HEK293 (cell line): ENCODE measurements at regions not wholly inside any gene's neighbourhood (a gene's known extent, or its start where the extent isn't known, plus 50 kb on each side); places are given as distances from the start of the nearest gene placed in this dataset.
"Not testable (repeated sequence)": the region's sequence is repeated elsewhere in the genome, so short reads cannot be mapped to it uniquely, and the experiment has no call there.

Experiments
- CTCF ChIA-PET: fragments of 350-600 bp; formaldehyde crosslinking; extraction: SDS; loops from one replicate; lab custom pipeline; 2021; ENCODE audit warnings: antibody characterized with exemption; lab: Yijun Ruan, JAX
- POLR2A ChIA-PET: fragments of 300-600 bp; formaldehyde crosslinking; extraction: SDS; loops from one replicate; lab custom pipeline; 2020; ENCODE audit warnings: antibody characterized with exemption, inconsistent platforms; lab: Yijun Ruan, JAX
- H3K27ac ChIP-seq: fragments of 200-500 bp; sonication (Bioruptor generic); 2 replicates; pipeline ENCODE4 v1.5.1; 2014; ENCODE audit warnings: low read depth, low read length, control low read depth, inconsistent platforms; ENCODE audit errors: extremely low read depth
- H3K36me3 ChIP-seq, 2 experiments: fragments of 200-500 bp in 1 of 2; sonication (Bioruptor generic) in 1 of 2; 1 replicate in 1 of 2; 2 replicates in 1 of 2; pipeline ENCODE4 v1.5.1; 2014 to 2017; ENCODE audit warnings: inconsistent platforms in 2 of 2, low read length in 2 of 2; ENCODE audit not compliant: control insufficient read depth in 2 of 2, insufficient read depth in 1 of 2
- H3K4me1 ChIP-seq: fragments of 200-500 bp; sonication (Bioruptor generic); 2 replicates; pipeline ENCODE4 v1.5.1; 2014; ENCODE audit warnings: mild to moderate bottlenecking, low read length, inconsistent platforms; ENCODE audit not compliant: control insufficient read depth, insufficient read depth
- H3K4me3 ChIP-seq: 2 replicates; pipeline ENCODE4 v1.5.1; 2011; ENCODE audit warnings: low read depth, mild to moderate bottlenecking, control low read depth, low read length, moderate library complexity
- H3K9me3 ChIP-seq: fragments of 200-500 bp; sonication (Bioruptor generic); 2 replicates; pipeline ENCODE4 v1.5.1; 2014; ENCODE audit warnings: low read depth, low read length, inconsistent platforms; ENCODE audit not compliant: control insufficient read depth, insufficient read depth
- GLIS2 ChIP-seq: fragments of 450-650 bp; formaldehyde crosslinking; IDR thresholded peaks from 2 replicates; pipeline ENCODE4 v1.5.1; 2016; ENCODE audit warnings: missing biosample characterization, missing genetic modification characterization
- MYNN ChIP-seq: fragments of 450-650 bp; formaldehyde crosslinking; IDR thresholded peaks from 2 replicates; pipeline ENCODE4 v1.5.1; 2016; ENCODE audit warnings: missing biosample characterization, missing genetic modification characterization, borderline replicate concordance
- MZF1 ChIP-seq: fragments of 450-650 bp; formaldehyde crosslinking; IDR thresholded peaks from 2 replicates; pipeline ENCODE4 v1.5.1; 2017; ENCODE audit warnings: missing biosample characterization, missing genetic modification characterization, borderline replicate concordance
- SCRT1 ChIP-seq: fragments of 450-650 bp; formaldehyde crosslinking; IDR thresholded peaks from 2 replicates; pipeline ENCODE4 v1.5.1; 2016; ENCODE audit warnings: missing biosample characterization, missing genetic modification characterization, borderline replicate concordance
- ZNF138 ChIP-seq: fragments of 450-650 bp; formaldehyde crosslinking; IDR thresholded peaks from 2 replicates; pipeline ENCODE4 v1.5.1; 2016; ENCODE audit warnings: missing biosample characterization, missing genetic modification characterization, borderline replicate concordance
- ZNF140 ChIP-seq: fragments of 450-650 bp; formaldehyde crosslinking; IDR thresholded peaks from 2 replicates; pipeline ENCODE4 v1.5.1; 2016; ENCODE audit warnings: missing biosample characterization, missing genetic modification characterization
- ZNF211 ChIP-seq: fragments of 450-650 bp; formaldehyde crosslinking; IDR thresholded peaks from 2 replicates; pipeline ENCODE4 v1.5.1; 2016; ENCODE audit warnings: low read depth, missing biosample characterization, missing genetic modification characterization
- ZNF341 ChIP-seq: fragments of 450-650 bp; formaldehyde crosslinking; IDR thresholded peaks from 2 replicates; pipeline ENCODE4; 2016; ENCODE audit warnings: low read depth, missing biosample characterization, missing genetic modification characterization
- ZNF37A ChIP-seq: fragments of 450-650 bp; IDR thresholded peaks from 2 replicates; pipeline ENCODE4 v1.5.1; 2018; ENCODE audit warnings: missing biosample characterization, missing genetic modification characterization
- ZNF398 ChIP-seq: fragments of 450-650 bp; formaldehyde crosslinking; IDR thresholded peaks from 2 replicates; pipeline ENCODE4 v1.5.1; 2017; ENCODE audit warnings: missing biosample characterization, missing genetic modification characterization
- ZNF416 ChIP-seq: fragments of 450-650 bp; formaldehyde crosslinking; IDR thresholded peaks from 2 replicates; pipeline ENCODE4 v1.5.1; 2016; ENCODE audit warnings: missing biosample characterization, missing genetic modification characterization
- ZNF501 ChIP-seq: fragments of 450-650 bp; formaldehyde crosslinking; IDR thresholded peaks from 2 replicates; pipeline ENCODE4 v1.5.1; 2016; ENCODE audit warnings: missing biosample characterization, missing genetic modification characterization
- ZNF645 ChIP-seq: fragments of 450-650 bp; formaldehyde crosslinking; IDR thresholded peaks from 2 replicates; pipeline ENCODE4; 2016; ENCODE audit warnings: missing biosample characterization, missing genetic modification characterization
- ZNF701 ChIP-seq: fragments of 450-650 bp; formaldehyde crosslinking; IDR thresholded peaks from 2 replicates; pipeline ENCODE4 v1.5.1; 2016; ENCODE audit warnings: missing biosample characterization, missing genetic modification characterization
- ZNF707 ChIP-seq: fragments of 450-650 bp; formaldehyde crosslinking; IDR thresholded peaks from 2 replicates; pipeline ENCODE4 v1.5.1; 2016; ENCODE audit warnings: missing biosample characterization, missing genetic modification characterization
- ZNF76 ChIP-seq: fragments of 450-650 bp; formaldehyde crosslinking; IDR thresholded peaks from 2 replicates; pipeline ENCODE4; 2016; ENCODE audit warnings: low read depth, missing biosample characterization, missing genetic modification characterization, borderline replicate concordance
- TF ChIP-seq, protein P1 (sequence below): fragments of 450-650 bp; formaldehyde crosslinking; IDR thresholded peaks from 2 replicates; pipeline ENCODE4 v1.5.1; 2016; ENCODE audit warnings: missing biosample characterization, missing genetic modification characterization, borderline replicate concordance
- TF ChIP-seq, protein P2 (sequence below): fragments of 450-650 bp; formaldehyde crosslinking; IDR thresholded peaks from 2 replicates; pipeline ENCODE4 v1.5.1; 2016; ENCODE audit warnings: missing biosample characterization, missing genetic modification characterization
- TF ChIP-seq, protein P3 (sequence below): fragments of 450-650 bp; IDR thresholded peaks from 2 replicates; pipeline ENCODE4 v1.5.1; 2018; ENCODE audit warnings: missing biosample characterization, mild to moderate bottlenecking, missing genetic modification characterization

- TF ChIP-seq, protein P1, sequence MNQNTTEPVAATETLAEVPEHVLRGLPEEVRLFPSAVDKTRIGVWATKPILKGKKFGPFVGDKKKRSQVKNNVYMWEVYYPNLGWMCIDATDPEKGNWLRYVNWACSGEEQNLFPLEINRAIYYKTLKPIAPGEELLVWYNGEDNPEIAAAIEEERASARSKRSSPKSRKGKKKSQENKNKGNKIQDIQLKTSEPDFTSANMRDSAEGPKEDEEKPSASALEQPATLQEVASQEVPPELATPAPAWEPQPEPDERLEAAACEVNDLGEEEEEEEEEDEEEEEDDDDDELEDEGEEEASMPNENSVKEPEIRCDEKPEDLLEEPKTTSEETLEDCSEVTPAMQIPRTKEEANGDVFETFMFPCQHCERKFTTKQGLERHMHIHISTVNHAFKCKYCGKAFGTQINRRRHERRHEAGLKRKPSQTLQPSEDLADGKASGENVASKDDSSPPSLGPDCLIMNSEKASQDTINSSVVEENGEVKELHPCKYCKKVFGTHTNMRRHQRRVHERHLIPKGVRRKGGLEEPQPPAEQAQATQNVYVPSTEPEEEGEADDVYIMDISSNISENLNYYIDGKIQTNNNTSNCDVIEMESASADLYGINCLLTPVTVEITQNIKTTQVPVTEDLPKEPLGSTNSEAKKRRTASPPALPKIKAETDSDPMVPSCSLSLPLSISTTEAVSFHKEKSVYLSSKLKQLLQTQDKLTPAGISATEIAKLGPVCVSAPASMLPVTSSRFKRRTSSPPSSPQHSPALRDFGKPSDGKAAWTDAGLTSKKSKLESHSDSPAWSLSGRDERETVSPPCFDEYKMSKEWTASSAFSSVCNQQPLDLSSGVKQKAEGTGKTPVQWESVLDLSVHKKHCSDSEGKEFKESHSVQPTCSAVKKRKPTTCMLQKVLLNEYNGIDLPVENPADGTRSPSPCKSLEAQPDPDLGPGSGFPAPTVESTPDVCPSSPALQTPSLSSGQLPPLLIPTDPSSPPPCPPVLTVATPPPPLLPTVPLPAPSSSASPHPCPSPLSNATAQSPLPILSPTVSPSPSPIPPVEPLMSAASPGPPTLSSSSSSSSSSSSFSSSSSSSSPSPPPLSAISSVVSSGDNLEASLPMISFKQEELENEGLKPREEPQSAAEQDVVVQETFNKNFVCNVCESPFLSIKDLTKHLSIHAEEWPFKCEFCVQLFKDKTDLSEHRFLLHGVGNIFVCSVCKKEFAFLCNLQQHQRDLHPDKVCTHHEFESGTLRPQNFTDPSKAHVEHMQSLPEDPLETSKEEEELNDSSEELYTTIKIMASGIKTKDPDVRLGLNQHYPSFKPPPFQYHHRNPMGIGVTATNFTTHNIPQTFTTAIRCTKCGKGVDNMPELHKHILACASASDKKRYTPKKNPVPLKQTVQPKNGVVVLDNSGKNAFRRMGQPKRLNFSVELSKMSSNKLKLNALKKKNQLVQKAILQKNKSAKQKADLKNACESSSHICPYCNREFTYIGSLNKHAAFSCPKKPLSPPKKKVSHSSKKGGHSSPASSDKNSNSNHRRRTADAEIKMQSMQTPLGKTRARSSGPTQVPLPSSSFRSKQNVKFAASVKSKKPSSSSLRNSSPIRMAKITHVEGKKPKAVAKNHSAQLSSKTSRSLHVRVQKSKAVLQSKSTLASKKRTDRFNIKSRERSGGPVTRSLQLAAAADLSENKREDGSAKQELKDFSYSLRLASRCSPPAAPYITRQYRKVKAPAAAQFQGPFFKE (tag by site-specific recombination) = no peak
- TF ChIP-seq GLIS2 (tag by site-specific recombination) (no peak), MZF1 (no peak), ZNF341 (tag by site-specific recombination) (no peak), ZNF416 (no peak), ZNF645 (no peak), SCRT1 (tag by site-specific recombination) (no peak), MYNN (tag by site-specific recombination) (no peak), ZNF701 (tag by site-specific recombination) (no peak)
- TF ChIP-seq, all 188 proteins: peak for 0
Observed at GRCh38 chr5:23433534-23434315, 73.7 kb upstream of the PRDM9 start (continued).

GRCh38 chr5:23428705-23429104 lies 78.7 kb upstream of the PRDM9 start:
- POLR2A ChIA-PET = interaction anchor here (0.7 kb wide), 1 partner anchor 8 kb away, joined by 3 read pairs; no protein-coding TSS in a partner anchor
- H3K36me3 ChIP-seq = no peaks in the 10 kb centered on the region
- no peaks in the 10 kb centered on the region for H3K4me1 ChIP-seq
- H3K4me3 ChIP-seq = no peak overlapping the region
- no peak overlapping the region for H3K27ac ChIP-seq
- TF ChIP-seq ZNF138 = no peak
- TF ChIP-seq MYNN (tag by site-specific recombination) = no peak
- TF ChIP-seq ZNF76 (tag by site-specific recombination) = no peak
- TF ChIP-seq ZNF37A (tag by site-specific recombination) = no peak
- no peak for TF ChIP-seq ZNF398 (tag by site-specific recombination)
- TF ChIP-seq ZNF707 (tag by site-specific recombination) = no peak
- TF ChIP-seq, protein P2, sequence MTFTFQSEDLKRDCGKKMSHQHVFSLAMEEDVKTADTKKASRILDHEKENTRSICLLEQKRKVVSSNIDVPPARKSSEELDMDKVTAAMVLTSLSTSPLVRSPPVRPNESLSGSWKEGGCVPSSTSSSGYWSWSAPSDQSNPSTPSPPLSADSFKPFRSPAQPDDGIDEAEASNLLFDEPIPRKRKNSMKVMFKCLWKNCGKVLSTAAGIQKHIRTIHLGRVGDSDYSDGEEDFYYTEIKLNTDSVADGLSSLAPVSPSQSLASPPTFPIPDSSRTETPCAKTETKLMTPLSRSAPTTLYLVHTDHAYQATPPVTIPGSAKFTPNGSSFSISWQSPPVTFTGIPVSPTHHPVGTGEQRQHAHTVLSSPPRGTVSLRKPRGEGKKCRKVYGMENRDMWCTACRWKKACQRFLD (tag by site-specific recombination) = no peak
- TF ChIP-seq ZNF140 (tag by site-specific recombination) = no peak
- TF ChIP-seq ZNF501 = no peak
- TF ChIP-seq, protein P3, sequence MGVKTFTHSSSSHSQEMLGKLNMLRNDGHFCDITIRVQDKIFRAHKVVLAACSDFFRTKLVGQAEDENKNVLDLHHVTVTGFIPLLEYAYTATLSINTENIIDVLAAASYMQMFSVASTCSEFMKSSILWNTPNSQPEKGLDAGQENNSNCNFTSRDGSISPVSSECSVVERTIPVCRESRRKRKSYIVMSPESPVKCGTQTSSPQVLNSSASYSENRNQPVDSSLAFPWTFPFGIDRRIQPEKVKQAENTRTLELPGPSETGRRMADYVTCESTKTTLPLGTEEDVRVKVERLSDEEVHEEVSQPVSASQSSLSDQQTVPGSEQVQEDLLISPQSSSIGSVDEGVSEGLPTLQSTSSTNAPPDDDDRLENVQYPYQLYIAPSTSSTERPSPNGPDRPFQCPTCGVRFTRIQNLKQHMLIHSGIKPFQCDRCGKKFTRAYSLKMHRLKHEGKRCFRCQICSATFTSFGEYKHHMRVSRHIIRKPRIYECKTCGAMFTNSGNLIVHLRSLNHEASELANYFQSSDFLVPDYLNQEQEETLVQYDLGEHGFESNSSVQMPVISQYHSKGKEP (tag by site-specific recombination) = no peak
- no peak for TF ChIP-seq ZNF211
- TF ChIP-seq, all 188 proteins: peak for 0
- CTCF ChIA-PET = no interaction called here
- no peaks in the 10 kb centered on the region for H3K9me3 ChIP-seq

- H3K4me1 ChIP-seq, H3K27ac ChIP-seq, H3K36me3 ChIP-seq, H3K9me3 ChIP-seq, H3K4me3 ChIP-seq, POLR2A ChIA-PET: not testable (repeated sequence)
- CTCF ChIA-PET = interaction anchor here (0.7 to 0.8 kb wide), 2 partner anchors 13 to 93 kb away, joined by 3 to 5 read pairs; no protein-coding TSS in a partner anchor
Observed at GRCh38 chr5:23420214-23420613, 87.2 kb upstream of the PRDM9 start.
